GF-D8 (cell line): ENCODE measurements at regions not wholly inside any gene's neighbourhood (a gene's known extent, or its start where the extent isn't known, plus 50 kb on each side); places are given as distances from the start of the nearest gene placed in this dataset.

ENCODE experiments used
- DNase-seq: peaks from one replicate; lab custom pipeline; 2025; lab: John Stamatoyannopoulos, UW

- DNase-seq = no peak
Observed at GRCh38 chr2:19138264-19138825, 220.1 kb downstream of the OSR1 start.

GRCh38 chr2:19137433-19137832 is 221.0 kb downstream of the OSR1 start:
- DNase-seq = no peak

- DNase-seq = no peak
Observed at GRCh38 chr2:19132967-19133366, 225.5 kb downstream of the OSR1 start.

- DNase-seq = no peak
Observed at GRCh38 chr2:19131871-19132270, 226.6 kb downstream of the OSR1 start.

- no peak for DNase-seq
Observed at GRCh38 chr2:19128148-19128547, 230.3 kb downstream of the OSR1 start.

GRCh38 chr2:19127616-19128015 is 230.8 kb downstream of the OSR1 start:
- DNase-seq = no peak

GRCh38 chr2:19125901-19126680 is 232.3 kb downstream of the OSR1 start:
- no peak for DNase-seq

GRCh38 chr2:19124135-19124534 is 234.3 kb downstream of the OSR1 start:
- no peak for DNase-seq

- no peak for DNase-seq
Observed at GRCh38 chr2:19123556-19123955, 234.9 kb downstream of the OSR1 start.

GRCh38 chr2:19122220-19122619 is 236.2 kb downstream of the OSR1 start:
- no peak for DNase-seq

GRCh38 chr2:19120941-19121750 is 237.3 kb downstream of the OSR1 start:
- no peak for DNase-seq

GRCh38 chr2:19120181-19120580 is 238.2 kb downstream of the OSR1 start:
- no peak for DNase-seq

GRCh38 chr2:19119326-19120001 is 239.0 kb downstream of the OSR1 start:
- no peak for DNase-seq

GRCh38 chr2:19116918-19117317 is 241.5 kb downstream of the OSR1 start:
- no peak for DNase-seq

- DNase-seq = no peak
Observed at GRCh38 chr2:19114754-19115231, 243.6 kb downstream of the OSR1 start.

- DNase-seq = no peak
Observed at GRCh38 chr2:19114126-19114525, 244.3 kb downstream of the OSR1 start.

GRCh38 chr2:19111354-19111753 is 247.1 kb downstream of the OSR1 start:
- DNase-seq = no peak

- no peak for DNase-seq
Observed at GRCh38 chr2:19109518-19109917, 248.9 kb downstream of the OSR1 start.

- DNase-seq = no peak
Observed at GRCh38 chr2:19106376-19106775, 252.0 kb downstream of the OSR1 start.

- DNase-seq = no peak
Observed at GRCh38 chr2:19104503-19104902, 253.9 kb downstream of the OSR1 start.

GRCh38 chr2:19102696-19103423 is 255.6 kb downstream of the OSR1 start:
- DNase-seq = no peak

- no peak for DNase-seq
Observed at GRCh38 chr2:19101968-19102367, 256.5 kb downstream of the OSR1 start.
